ENCODE measurements at regions not wholly inside any gene's neighbourhood (a gene's known extent, or its start where the extent isn't known, plus 50 kb on each side); places are given as distances from the start of the nearest gene placed in this dataset.

GRCh38 chr6:105748737-105749161 is 337.4 kb upstream of the PRDM1 start:
- TF ChIP-seq ASH2L (IDR thresholded peaks at IDR 0.05; ENCODE audit: insufficient read length, low read depth, low read length), result no peak
- TF ChIP-seq ZNF44 (CRISPR knock-in tag; IDR thresholded peaks at IDR 0.05), result no peak
- TF ChIP-seq MZF1 (CRISPR knock-in tag; IDR thresholded peaks at IDR 0.05; ENCODE audit: borderline replicate concordance), result no peak
- TF ChIP-seq ZNF766 (CRISPR knock-in tag; IDR thresholded peaks at IDR 0.05; ENCODE audit: borderline replicate concordance), result no peak
- TF ChIP-seq TFDP2 (CRISPR knock-in tag; IDR thresholded peaks at IDR 0.05), result no peak
- no peak for TF ChIP-seq ZNF644 (CRISPR knock-in tag; IDR thresholded peaks at IDR 0.05; ENCODE audit: low read depth)
- no peak for TF ChIP-seq ZNF609 (CRISPR knock-in tag; IDR thresholded peaks at IDR 0.05; ENCODE audit: borderline replicate concordance)
- TF ChIP-seq ATF7 (IDR thresholded peaks at IDR 0.05), result no peak
- TF ChIP-seq ATF7 (CRISPR knock-in tag; IDR thresholded peaks at IDR 0.05), result no peak
- no peak for TF ChIP-seq ZBTB43 (CRISPR knock-in tag; conservative IDR thresholded peaks at IDR 0.05)
- TF ChIP-seq JARID2 (CRISPR knock-in tag; IDR thresholded peaks at IDR 0.05; ENCODE audit: insufficient replicate concordance), result no peak
- TF ChIP-seq PRDM15 (CRISPR knock-in tag; IDR thresholded peaks at IDR 0.05), result no peak
- no peak for TF ChIP-seq ELK4 (CRISPR knock-in tag; IDR thresholded peaks at IDR 0.05; ENCODE audit: borderline replicate concordance)
- TF ChIP-seq BCL3 (CRISPR knock-in tag; IDR thresholded peaks at IDR 0.05), result no peak
- TF ChIP-seq CTCF (CRISPR knock-in tag; IDR thresholded peaks at IDR 0.05), result no peak
